Hepatocyte (in vitro differentiated cells): ENCODE measurements at regions not wholly inside any gene's neighbourhood (a gene's known extent, or its start where the extent isn't known, plus 50 kb on each side); places are given as distances from the start of the nearest gene placed in this dataset.

Experiments used
- EZH2 ChIP-seq: fragments of 200-600 bp; sonication (generic); IDR thresholded peaks from 2 replicates; pipeline ENCODE4 v1.6.1; 2016; ENCODE audit warnings: antibody characterized with exemption, mild to moderate bottlenecking, borderline replicate concordance
- EZH2phosphoT487 ChIP-seq: fragments of 200-600 bp; sonication (generic); IDR thresholded peaks from one replicate; pipeline ENCODE4 v1.6.1; 2018; ENCODE audit warnings: antibody characterized with exemption, mild to moderate bottlenecking, low read depth, moderate library complexity; ENCODE audit not compliant: unreplicated experiment, severe bottlenecking
- TF ChIP-seq, protein P1 (sequence below): fragments of 200-600 bp; sonication (generic); IDR thresholded peaks from 2 replicates; pipeline ENCODE4 v1.5.1; 2016; ENCODE audit warnings: antibody characterized with exemption, mild to moderate bottlenecking; ENCODE audit not compliant: poor library complexity

GRCh38 chr16:80007231-80007630 lies 406.7 kb upstream of the MAF start:
- TF ChIP-seq EZH2 (no peak), EZH2phosphoT487 (no peak)
- TF ChIP-seq, protein P1, sequence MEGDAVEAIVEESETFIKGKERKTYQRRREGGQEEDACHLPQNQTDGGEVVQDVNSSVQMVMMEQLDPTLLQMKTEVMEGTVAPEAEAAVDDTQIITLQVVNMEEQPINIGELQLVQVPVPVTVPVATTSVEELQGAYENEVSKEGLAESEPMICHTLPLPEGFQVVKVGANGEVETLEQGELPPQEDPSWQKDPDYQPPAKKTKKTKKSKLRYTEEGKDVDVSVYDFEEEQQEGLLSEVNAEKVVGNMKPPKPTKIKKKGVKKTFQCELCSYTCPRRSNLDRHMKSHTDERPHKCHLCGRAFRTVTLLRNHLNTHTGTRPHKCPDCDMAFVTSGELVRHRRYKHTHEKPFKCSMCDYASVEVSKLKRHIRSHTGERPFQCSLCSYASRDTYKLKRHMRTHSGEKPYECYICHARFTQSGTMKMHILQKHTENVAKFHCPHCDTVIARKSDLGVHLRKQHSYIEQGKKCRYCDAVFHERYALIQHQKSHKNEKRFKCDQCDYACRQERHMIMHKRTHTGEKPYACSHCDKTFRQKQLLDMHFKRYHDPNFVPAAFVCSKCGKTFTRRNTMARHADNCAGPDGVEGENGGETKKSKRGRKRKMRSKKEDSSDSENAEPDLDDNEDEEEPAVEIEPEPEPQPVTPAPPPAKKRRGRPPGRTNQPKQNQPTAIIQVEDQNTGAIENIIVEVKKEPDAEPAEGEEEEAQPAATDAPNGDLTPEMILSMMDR = no peak
